Body of pancreas (tissue), 4 donors: ENCODE measurements at regions not wholly inside any gene's neighbourhood (a gene's known extent, or its start where the extent isn't known, plus 50 kb on each side); places are given as distances from the start of the nearest gene placed in this dataset.
"Not testable (repeated sequence)": the region's sequence is repeated elsewhere in the genome, so short reads cannot be mapped to it uniquely, and the experiment has no call there.

Experiments
- ATAC-seq: fragments of 150-250 bp; one replicate; pipeline ENCODE4 v1.9.1; 2016
- DNase-seq, 4 donors: peaks; one replicate each; pipeline ENCODE4 v3.0.0-alpha.2; 2019
- H3K27ac ChIP-seq, 4 donors: fragments of 200-600 bp; sonication (generic); 1 replicate in 3 of 4; 2 replicates in 1 of 4; pipeline versions ENCODE4 v1.5.1 to v1.6.1; 2016 to 2019; ENCODE audit warnings: mild to moderate bottlenecking in 1 of 4, mixed read lengths in 1 of 4, moderate library complexity in 1 of 4
- H3K27me3 ChIP-seq, 2 donors: fragments of 200-600 bp; sonication (generic); one replicate each; pipeline ENCODE4 v1.6.0; 2016; ENCODE audit warnings: mild to moderate bottlenecking in 1 of 2
- H3K36me3 ChIP-seq, 2 donors: fragments of 200-600 bp; sonication (generic); replicated peaks in 1 of 2; 2 replicates each; pipeline ENCODE4 v1.5.1; 2016; ENCODE audit warnings: low read depth in 2 of 2; ENCODE audit not compliant: insufficient read depth in 1 of 2
- H3K4me1 ChIP-seq: fragments of 200-600 bp; sonication (generic); one replicate; pipeline ENCODE4 v1.6.0; 2016
- H3K4me3 ChIP-seq, 2 donors: fragments of 200-600 bp; sonication (generic); 1 replicate in 1 of 2; 2 replicates in 1 of 2; pipeline ENCODE4 v1.5.1; 2016 to 2019
- H3K9me3 ChIP-seq, 3 donors: fragments of 200-600 bp; sonication (generic); 1 replicate in 2 of 3; 2 replicates in 1 of 3; pipeline ENCODE4 v1.5.1; 2016
- CTCF ChIP-seq, 7 experiments: fragments of 450-650 bp in 4 of 7; fragments of 200-600 bp in 3 of 7; sonication (generic) in 3 of 7; IDR thresholded peaks; one replicate each; pipeline ENCODE4 v1.5.1; 2016 to 2019; ENCODE audit warnings: antibody characterized with exemption in 7 of 7
- POLR2A ChIP-seq, 3 donors: fragments of 450-650 bp; IDR thresholded peaks; one replicate each; pipeline ENCODE4 v1.6.1; 2016; ENCODE audit warnings: antibody characterized with exemption in 3 of 3, mild to moderate bottlenecking in 2 of 3
- WGBS, 2 donors: methylation state at CpG; one replicate each; pipeline ENCODE4 v1.1.5; 2017; 5-methylcytosine and 5-hydroxymethylcytosine counted together
- intact Hi-C: fragments of 100-400 bp; cut with DNase I; formaldehyde crosslinking; loops from one replicate; pipeline ENCODE4 v1.15.1; 2023

GRCh38 chr3:102348904-102349303 is 85.9 kb upstream of the ZPLD1 start:
- H3K4me3 ChIP-seq: no peak overlapping the region
- H3K36me3 ChIP-seq: no peaks in the 10 kb centered on the region
- intact Hi-C loops: no loop called here
- no peak for ATAC-seq
- H3K27me3 ChIP-seq: no peaks in the 10 kb centered on the region
- no peak for TF ChIP-seq POLR2A (IDR thresholded peaks at IDR 0.05)
- no peak for TF ChIP-seq CTCF (IDR thresholded peaks at IDR 0.05)
- no peak for DNase-seq
- WGBS, 2 donors: 64 to 66% methylated on average over 2 of the region's 2 CpGs
- H3K27ac ChIP-seq: no peak overlapping the region
- H3K4me1 ChIP-seq: no peaks in the 10 kb centered on the region
- H3K9me3 ChIP-seq: no peaks in the 10 kb centered on the region

- WGBS, 2 donors: 63 to 73% methylated on average over 4 of the region's 4 CpGs
- ATAC-seq (no peak), DNase-seq (no peak)
- Histone ChIP-seq H3K27ac (no peak overlapping the region), H3K36me3 (no peaks in the 10 kb centered on the region), H3K4me1 (no peaks in the 10 kb centered on the region), H3K4me3 (no peak overlapping the region), H3K27me3 (no peaks in the 10 kb centered on the region), H3K9me3 (no peaks in the 10 kb centered on the region)
- TF ChIP-seq POLR2A (IDR thresholded peaks at IDR 0.05): no peak
- TF ChIP-seq CTCF (IDR thresholded peaks at IDR 0.05): no peak
- intact Hi-C loops: no loop called here
These were observed 81.7 kb upstream of the ZPLD1 start for GRCh38 chr3:102353148-102353547.

- Histone ChIP-seq H3K4me1 (no peaks in the 10 kb centered on the region), H3K36me3 (no peaks in the 10 kb centered on the region), H3K27ac (no peak overlapping the region), H3K4me3 (no peak overlapping the region), H3K27me3 (no peaks in the 10 kb centered on the region), H3K9me3 (no peaks in the 10 kb centered on the region)
- DNase-seq: no peak
- TF ChIP-seq POLR2A (IDR thresholded peaks at IDR 0.05): no peak
- no peak for TF ChIP-seq CTCF (IDR thresholded peaks at IDR 0.05)
- 50 to 58% methylated on average over 1 of the region's 1 CpG for WGBS, 2 donors
- ATAC-seq: no peak
- intact Hi-C loops: no loop called here
These were observed 81.0 kb upstream of the ZPLD1 start for GRCh38 chr3:102353805-102354204.

- intact Hi-C loops: no loop called here
- H3K4me3 ChIP-seq: no peak overlapping the region
- peak; percentile 50 for ATAC-seq
- no peaks in the 10 kb centered on the region for H3K4me1 ChIP-seq
- H3K36me3 ChIP-seq: no peaks in the 10 kb centered on the region
- no peak for TF ChIP-seq CTCF (IDR thresholded peaks at IDR 0.05)
- no peak for TF ChIP-seq POLR2A (IDR thresholded peaks at IDR 0.05)
- H3K9me3 ChIP-seq: no peaks in the 10 kb centered on the region
- no peak overlapping the region for H3K27ac ChIP-seq
- no peak for DNase-seq
- no peaks in the 10 kb centered on the region for H3K27me3 ChIP-seq
These were observed 79.8 kb upstream of the ZPLD1 start for GRCh38 chr3:102354818-102355515.

- H3K9me3 ChIP-seq: no peaks in the 10 kb centered on the region
- no peaks in the 10 kb centered on the region for H3K36me3 ChIP-seq
- no peak overlapping the region for H3K27ac ChIP-seq
- intact Hi-C loops: no loop called here
- ATAC-seq (no peak), DNase-seq (no peak)
- H3K4me3 ChIP-seq: no peak overlapping the region
- WGBS, 2 donors: 49 to 66% methylated on average over 2 of the region's 2 CpGs
- no peaks in the 10 kb centered on the region for H3K4me1 ChIP-seq
- TF ChIP-seq CTCF (IDR thresholded peaks at IDR 0.05) (no peak), POLR2A (IDR thresholded peaks at IDR 0.05) (no peak)
- no peaks in the 10 kb centered on the region for H3K27me3 ChIP-seq
These were observed 78.3 kb upstream of the ZPLD1 start for GRCh38 chr3:102356506-102356905.

- H3K27me3 ChIP-seq, DNase-seq, ATAC-seq, H3K4me1 ChIP-seq, H3K4me3 ChIP-seq, H3K27ac ChIP-seq, H3K36me3 ChIP-seq, intact Hi-C loops, H3K9me3 ChIP-seq: not testable (repeated sequence)
- WGBS, 2 donors: 56 to 62% methylated on average over 9 of the region's 9 CpGs
These were observed 77.5 kb upstream of the ZPLD1 start for GRCh38 chr3:102357313-102357712.
